HUDEP-2 (cell line): ENCODE measurements at regions not wholly inside any gene's neighbourhood (a gene's known extent, or its start where the extent isn't known, plus 50 kb on each side); places are given as distances from the start of the nearest gene placed in this dataset.
"Not testable (repeated sequence)": the region's sequence is repeated elsewhere in the genome, so short reads cannot be mapped to it uniquely, and the experiment has no call there.

Source experiments
- DNase-seq, 76 experiments: peaks; one replicate each; lab custom pipeline; 2025; ENCODE audit not compliant: unreplicated experiment in 76 of 76; lab: John Stamatoyannopoulos, UW

- no peak for DNase-seq
Measured at GRCh38 chr2:65628156-65628555, 195.8 kb upstream of the SPRED2 start.

- no peak for DNase-seq
Measured at GRCh38 chr2:65626831-65627230, 194.4 kb upstream of the SPRED2 start.

GRCh38 chr2:65625982-65626381, 193.6 kb upstream of the SPRED2 start:
- no peak for DNase-seq

GRCh38 chr2:65622951-65623535, 190.6 kb upstream of the SPRED2 start:
- no peak for DNase-seq

GRCh38 chr2:65622499-65622898, 190.1 kb upstream of the SPRED2 start:
- no peak for DNase-seq

- DNase-seq, result no peak
Measured at GRCh38 chr2:65620524-65620923, 188.1 kb upstream of the SPRED2 start.

- no peak for DNase-seq
Measured at GRCh38 chr2:65620026-65620425, 187.6 kb upstream of the SPRED2 start.

GRCh38 chr2:65615602-65616001, 183.2 kb upstream of the SPRED2 start:
- DNase-seq, result no peak

- DNase-seq, result no peak
Measured at GRCh38 chr2:65613968-65614555, 181.7 kb upstream of the SPRED2 start.

- no peak for DNase-seq
Measured at GRCh38 chr2:65611488-65611887, 179.1 kb upstream of the SPRED2 start.

- DNase-seq, result no peak
Measured at GRCh38 chr2:65608916-65609315, 176.5 kb upstream of the SPRED2 start.

- no peak for DNase-seq
Measured at GRCh38 chr2:65608466-65608865, 176.1 kb upstream of the SPRED2 start.

GRCh38 chr2:65607662-65608305, 175.4 kb upstream of the SPRED2 start:
- no peak for DNase-seq

GRCh38 chr2:65605743-65606058, 173.3 kb upstream of the SPRED2 start:
- DNase-seq, result no peak

- no peak for DNase-seq
Measured at GRCh38 chr2:65605058-65605742, 172.8 kb upstream of the SPRED2 start.

- no peak for DNase-seq
Measured at GRCh38 chr2:65604246-65604645, 171.8 kb upstream of the SPRED2 start.

GRCh38 chr2:65602603-65603235, 170.3 kb upstream of the SPRED2 start:
- no peak for DNase-seq

- not testable (repeated sequence) for DNase-seq
Measured at GRCh38 chr2:65600871-65601270, 168.5 kb upstream of the SPRED2 start.

- DNase-seq, result not testable (repeated sequence)
Measured at GRCh38 chr2:65600351-65600750, 168.0 kb upstream of the SPRED2 start.

- no peak for DNase-seq
Measured at GRCh38 chr2:65599693-65600092, 167.3 kb upstream of the SPRED2 start.

- no peak for DNase-seq
Measured at GRCh38 chr2:65598996-65599395, 166.6 kb upstream of the SPRED2 start.
